ENCODE measurements at regions not wholly inside any gene's neighbourhood (a gene's known extent, or its start where the extent isn't known, plus 50 kb on each side); places are given as distances from the start of the nearest gene placed in this dataset.

DNA sequence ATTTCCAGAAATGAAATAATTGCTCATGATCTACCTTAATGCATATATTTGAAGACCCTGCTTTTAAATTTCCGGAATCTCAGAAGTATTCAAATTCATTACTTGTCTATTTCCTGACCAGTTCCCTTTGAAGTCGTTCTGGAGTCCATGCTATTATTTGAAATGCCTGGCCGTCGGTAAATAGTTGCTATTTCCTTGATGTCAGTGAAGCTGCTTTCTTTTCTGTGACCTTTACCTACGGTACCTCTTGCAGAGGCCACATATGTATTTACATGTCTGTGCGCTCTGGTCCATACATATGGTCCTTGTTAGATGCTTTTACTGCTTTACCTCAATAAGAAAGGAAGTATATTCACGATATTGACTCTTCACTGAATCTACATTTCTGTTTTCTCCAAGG lies 199.7 kb downstream of the PAPSS1 start:
- TF ChIP-seq, protein P1, sequence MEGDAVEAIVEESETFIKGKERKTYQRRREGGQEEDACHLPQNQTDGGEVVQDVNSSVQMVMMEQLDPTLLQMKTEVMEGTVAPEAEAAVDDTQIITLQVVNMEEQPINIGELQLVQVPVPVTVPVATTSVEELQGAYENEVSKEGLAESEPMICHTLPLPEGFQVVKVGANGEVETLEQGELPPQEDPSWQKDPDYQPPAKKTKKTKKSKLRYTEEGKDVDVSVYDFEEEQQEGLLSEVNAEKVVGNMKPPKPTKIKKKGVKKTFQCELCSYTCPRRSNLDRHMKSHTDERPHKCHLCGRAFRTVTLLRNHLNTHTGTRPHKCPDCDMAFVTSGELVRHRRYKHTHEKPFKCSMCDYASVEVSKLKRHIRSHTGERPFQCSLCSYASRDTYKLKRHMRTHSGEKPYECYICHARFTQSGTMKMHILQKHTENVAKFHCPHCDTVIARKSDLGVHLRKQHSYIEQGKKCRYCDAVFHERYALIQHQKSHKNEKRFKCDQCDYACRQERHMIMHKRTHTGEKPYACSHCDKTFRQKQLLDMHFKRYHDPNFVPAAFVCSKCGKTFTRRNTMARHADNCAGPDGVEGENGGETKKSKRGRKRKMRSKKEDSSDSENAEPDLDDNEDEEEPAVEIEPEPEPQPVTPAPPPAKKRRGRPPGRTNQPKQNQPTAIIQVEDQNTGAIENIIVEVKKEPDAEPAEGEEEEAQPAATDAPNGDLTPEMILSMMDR (conservative IDR thresholded peaks at IDR 0.05; ENCODE audit: low read depth, low read length) = no peak
- TF ChIP-seq EZH2 (IDR thresholded peaks at IDR 0.05; ENCODE audit: borderline replicate concordance, low read depth, low read length, poor library complexity, severe bottlenecking) = no peak

Measured in A673 (cell line).